ENCODE measurements at regions not wholly inside any gene's neighbourhood (a gene's known extent, or its start where the extent isn't known, plus 50 kb on each side); places are given as distances from the start of the nearest gene placed in this dataset.

DNA sequence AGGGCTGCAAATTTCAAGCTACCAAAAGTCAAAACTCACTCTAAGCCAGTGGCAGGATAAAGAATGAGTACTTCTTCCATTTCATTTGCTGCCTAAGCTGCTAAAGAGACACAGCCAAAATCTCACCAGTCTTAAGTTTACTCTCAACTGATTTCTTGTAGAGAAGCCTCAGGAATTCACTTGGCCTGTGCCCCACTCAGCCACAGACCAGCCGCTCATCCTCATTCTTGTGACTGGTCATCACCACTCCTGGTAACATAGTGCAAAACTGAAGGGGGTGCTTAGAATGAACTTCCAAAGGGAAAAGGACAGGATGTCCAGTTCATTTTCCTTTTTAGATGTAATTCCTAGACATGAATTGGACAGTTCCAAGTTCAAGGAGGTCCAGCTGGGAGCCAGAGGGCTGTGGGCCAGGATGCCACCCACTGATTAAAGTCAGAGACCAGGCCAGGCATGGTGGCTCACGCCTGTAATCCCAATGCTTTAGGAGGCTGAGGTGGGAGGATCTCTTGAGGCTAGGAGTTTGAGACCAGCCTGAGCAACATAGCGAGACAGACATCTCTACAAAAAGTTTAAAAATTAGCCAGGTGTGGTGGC is 72.7 kb upstream of the RANBP3L start:
- TF ChIP-seq, protein P1, sequence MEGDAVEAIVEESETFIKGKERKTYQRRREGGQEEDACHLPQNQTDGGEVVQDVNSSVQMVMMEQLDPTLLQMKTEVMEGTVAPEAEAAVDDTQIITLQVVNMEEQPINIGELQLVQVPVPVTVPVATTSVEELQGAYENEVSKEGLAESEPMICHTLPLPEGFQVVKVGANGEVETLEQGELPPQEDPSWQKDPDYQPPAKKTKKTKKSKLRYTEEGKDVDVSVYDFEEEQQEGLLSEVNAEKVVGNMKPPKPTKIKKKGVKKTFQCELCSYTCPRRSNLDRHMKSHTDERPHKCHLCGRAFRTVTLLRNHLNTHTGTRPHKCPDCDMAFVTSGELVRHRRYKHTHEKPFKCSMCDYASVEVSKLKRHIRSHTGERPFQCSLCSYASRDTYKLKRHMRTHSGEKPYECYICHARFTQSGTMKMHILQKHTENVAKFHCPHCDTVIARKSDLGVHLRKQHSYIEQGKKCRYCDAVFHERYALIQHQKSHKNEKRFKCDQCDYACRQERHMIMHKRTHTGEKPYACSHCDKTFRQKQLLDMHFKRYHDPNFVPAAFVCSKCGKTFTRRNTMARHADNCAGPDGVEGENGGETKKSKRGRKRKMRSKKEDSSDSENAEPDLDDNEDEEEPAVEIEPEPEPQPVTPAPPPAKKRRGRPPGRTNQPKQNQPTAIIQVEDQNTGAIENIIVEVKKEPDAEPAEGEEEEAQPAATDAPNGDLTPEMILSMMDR (IDR thresholded peaks at IDR 0.05): no peak
- no peak for TF ChIP-seq POLR2A (IDR thresholded peaks at IDR 0.05)
- Histone ChIP-seq H3K4me3 (replicated peaks in 1 of 3) (no peak overlapping the region), H3K27ac (no peak overlapping the region), H3K27me3 (no peaks in the 10 kb centered on the region), H3K4me1 (no peaks in the 10 kb centered on the region), H3K36me3 (no peaks in the 10 kb centered on the region), H3K9me3 (no peaks in the 10 kb centered on the region)
- intact Hi-C loops (cut with DNase I): no loop called here
- 79 to 90% methylated on average over 3 of the region's 3 CpGs for WGBS, 2 donors
- no peak for DNase-seq

- H3K9me3 ChIP-seq: no peaks in the 10 kb centered on the region
- no peaks in the 10 kb centered on the region for H3K4me1 ChIP-seq
- WGBS, 2 donors: 65 to 76% methylated on average over 2 of the region's 2 CpGs
- intact Hi-C loops (cut with DNase I): no loop called here
- no peaks in the 10 kb centered on the region for H3K27me3 ChIP-seq
- no peaks in the 10 kb centered on the region for H3K36me3 ChIP-seq
- no peak overlapping the region for H3K27ac ChIP-seq
- no peak overlapping the region for H3K4me3 ChIP-seq (replicated peaks in 1 of 3)
- DNase-seq: no peak
- TF ChIP-seq, protein P1 (IDR thresholded peaks at IDR 0.05): no peak
- no peak for TF ChIP-seq POLR2A (IDR thresholded peaks at IDR 0.05)
Observed at GRCh38 chr5:36377192-36377591, 75.5 kb upstream of the RANBP3L start.

DNA sequence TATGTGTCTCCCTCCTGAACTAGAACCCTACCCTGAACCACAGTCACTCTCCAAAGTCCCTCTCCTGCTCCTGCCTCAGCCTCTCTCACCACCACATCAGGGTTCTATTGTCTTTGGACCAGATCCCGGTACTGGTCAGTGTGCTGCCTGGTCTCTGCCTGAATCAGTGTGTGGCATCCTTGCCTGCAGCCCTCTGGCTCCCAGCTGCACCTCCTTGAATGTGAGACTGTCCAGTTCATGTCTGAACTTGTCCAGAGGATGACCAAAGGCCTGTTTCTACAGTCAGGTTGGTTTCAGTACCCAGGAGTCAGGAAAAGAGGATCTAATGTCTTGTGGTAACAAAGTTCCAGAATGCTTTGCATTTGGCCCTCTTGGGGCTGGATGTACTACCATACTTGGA is 76.8 kb upstream of the RANBP3L start:
- Histone ChIP-seq H3K4me1 (no peaks in the 10 kb centered on the region), H3K36me3 (no peaks in the 10 kb centered on the region), H3K27me3 (no peaks in the 10 kb centered on the region), H3K27ac (no peak overlapping the region), H3K9me3 (no peaks in the 10 kb centered on the region), H3K4me3 (replicated peaks in 1 of 3) (no peak overlapping the region)
- intact Hi-C loops (cut with DNase I): no loop called here
- DNase-seq: no peak
- 88% methylated on average over 1 of the region's 1 CpG for WGBS, 2 donors
- TF ChIP-seq POLR2A (IDR thresholded peaks at IDR 0.05): no peak

- 83 to 87% methylated on average over 2 of the region's 2 CpGs for WGBS, 2 donors
- Histone ChIP-seq H3K9me3 (no peaks in the 10 kb centered on the region), H3K4me3 (replicated peaks in 1 of 3) (no peak overlapping the region), H3K36me3 (no peaks in the 10 kb centered on the region), H3K4me1 (no peaks in the 10 kb centered on the region), H3K27me3 (no peaks in the 10 kb centered on the region), H3K27ac (no peak overlapping the region)
- TF ChIP-seq POLR2A (IDR thresholded peaks at IDR 0.05): no peak
- TF ChIP-seq, protein P1 (IDR thresholded peaks at IDR 0.05): no peak
- DNase-seq: no peak
- intact Hi-C loops (cut with DNase I): no loop called here
Observed at GRCh38 chr5:36382890-36383289, 81.2 kb upstream of the RANBP3L start.

- intact Hi-C loops (cut with DNase I): no loop called here
- no peak for TF ChIP-seq POLR2A (IDR thresholded peaks at IDR 0.05)
- TF ChIP-seq, protein P1 (IDR thresholded peaks at IDR 0.05): no peak
- Histone ChIP-seq H3K36me3 (no peaks in the 10 kb centered on the region), H3K27ac (no peak overlapping the region), H3K27me3 (no peaks in the 10 kb centered on the region), H3K9me3 (no peaks in the 10 kb centered on the region), H3K4me1 (no peaks in the 10 kb centered on the region), H3K4me3 (replicated peaks in 1 of 3) (no peak overlapping the region)
- DNase-seq: no peak
- 61 to 66% methylated on average over 5 of the region's 5 CpGs for WGBS, 2 donors
Observed at GRCh38 chr5:36383942-36384341, 82.2 kb upstream of the RANBP3L start.

- intact Hi-C loops (cut with DNase I): no loop called here
Observed at GRCh38 chr5:36384845-36385244, 83.1 kb upstream of the RANBP3L start.

More at GRCh38 chr5:36384845-36385244, 83.1 kb upstream of the RANBP3L start:
- TF ChIP-seq POLR2A (IDR thresholded peaks at IDR 0.05): no peak
- TF ChIP-seq, protein P1 (IDR thresholded peaks at IDR 0.05): no peak
- H3K27ac ChIP-seq: no peak overlapping the region
- no peak overlapping the region for H3K4me3 ChIP-seq (replicated peaks in 1 of 3)
- no peak for DNase-seq
- H3K9me3 ChIP-seq: no peaks in the 10 kb centered on the region
- 42 to 45% methylated on average over 3 of the region's 3 CpGs for WGBS, 2 donors
- no peaks in the 10 kb centered on the region for H3K36me3 ChIP-seq
- no peaks in the 10 kb centered on the region for H3K4me1 ChIP-seq
- H3K27me3 ChIP-seq: no peaks in the 10 kb centered on the region

Measured in thyroid gland (tissue), 4 donors.